ENCODE measurements at regions not wholly inside any gene's neighbourhood (a gene's known extent, or its start where the extent isn't known, plus 50 kb on each side); places are given as distances from the start of the nearest gene placed in this dataset.

DNA sequence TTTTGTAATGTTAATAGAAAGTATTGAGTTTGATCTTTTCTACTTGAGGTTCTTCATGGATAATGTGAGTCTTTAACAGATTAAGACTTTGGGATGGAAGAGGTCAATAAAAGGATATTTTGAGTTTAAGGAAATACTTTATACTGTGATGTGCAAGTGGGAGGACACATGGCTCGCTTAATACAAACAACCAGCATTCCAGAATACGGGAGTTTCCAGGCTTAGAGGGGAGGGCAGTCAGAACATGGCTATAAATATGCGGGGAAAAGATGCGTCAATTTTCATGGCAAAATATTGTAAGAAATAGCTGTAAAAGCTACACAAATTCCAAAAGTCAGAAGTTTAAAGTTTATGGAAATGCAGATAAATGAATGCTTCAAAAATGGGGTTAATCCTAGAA lies 192.3 kb downstream of the AASDH start:
- H3K9me3 ChIP-seq: no peaks in the 10 kb centered on the region
- H3K4me1 ChIP-seq: no peaks in the 10 kb centered on the region
- H3K4me3 ChIP-seq: no peak overlapping the region
- no peaks in the 10 kb centered on the region for H3K36me3 ChIP-seq
- no peak for DNase-seq
- no peaks in the 10 kb centered on the region for H3K27me3 ChIP-seq
- intact Hi-C loops (cut with DNase I; ENCODE audit: low total_unique reads): no loop called here
- TF ChIP-seq POLR2A (IDR thresholded peaks at IDR 0.05) (no peak), CTCF (IDR thresholded peaks at IDR 0.05) (no peak)
- H3K27ac ChIP-seq: no peak overlapping the region

DNA sequence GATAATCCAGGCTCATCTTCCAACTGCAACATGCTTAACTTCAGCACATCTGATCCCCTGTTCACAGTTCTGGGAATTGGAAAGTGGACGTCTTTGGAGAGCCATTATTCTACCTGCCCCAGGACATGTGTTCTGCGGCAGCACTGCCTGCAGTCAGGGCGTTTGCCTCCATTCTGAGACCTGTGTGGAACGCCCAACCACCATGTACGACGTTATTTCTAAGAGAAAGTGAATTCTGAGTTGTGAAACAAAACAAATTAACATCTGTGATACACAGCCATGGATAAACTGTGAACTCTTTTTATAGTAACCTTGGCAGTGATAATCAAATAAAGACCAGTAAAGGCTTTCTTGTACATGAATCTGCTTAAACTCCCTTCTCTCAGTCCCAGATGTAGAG lies 195.8 kb downstream of the AASDH start:
- Histone ChIP-seq H3K27me3 (no peaks in the 10 kb centered on the region), H3K9me3 (no peaks in the 10 kb centered on the region), H3K4me1 (no peaks in the 10 kb centered on the region), H3K27ac (no peak overlapping the region), H3K36me3 (no peaks in the 10 kb centered on the region), H3K4me3 (no peak overlapping the region)
- no peak for DNase-seq
- no peak for TF ChIP-seq CTCF (IDR thresholded peaks at IDR 0.05)
- no peak for TF ChIP-seq POLR2A (IDR thresholded peaks at IDR 0.05)
- intact Hi-C loops (cut with DNase I; ENCODE audit: low total_unique reads): no loop called here

- H3K4me1 ChIP-seq: no peaks in the 10 kb centered on the region
- H3K27me3 ChIP-seq: no peaks in the 10 kb centered on the region
- TF ChIP-seq POLR2A (IDR thresholded peaks at IDR 0.05) (no peak), CTCF (IDR thresholded peaks at IDR 0.05) (no peak)
- DNase-seq: no peak
- intact Hi-C loops (cut with DNase I; ENCODE audit: low total_unique reads): no loop called here
- H3K9me3 ChIP-seq: no peaks in the 10 kb centered on the region
- H3K4me3 ChIP-seq: no peak overlapping the region
- no peak overlapping the region for H3K27ac ChIP-seq
- no peaks in the 10 kb centered on the region for H3K36me3 ChIP-seq
Measured at GRCh38 chr4:56187688-56188087, 199.6 kb downstream of the AASDH start.

GRCh38 chr4:56186808-56187523 lies 200.3 kb downstream of the AASDH start:
- TF ChIP-seq CTCF (IDR thresholded peaks at IDR 0.05) (no peak), POLR2A (IDR thresholded peaks at IDR 0.05) (no peak)
- Histone ChIP-seq H3K27ac (no peak overlapping the region), H3K4me1 (no peaks in the 10 kb centered on the region), H3K27me3 (no peaks in the 10 kb centered on the region), H3K9me3 (no peaks in the 10 kb centered on the region), H3K36me3 (no peaks in the 10 kb centered on the region), H3K4me3 (no peak overlapping the region)
- no peak for DNase-seq
- intact Hi-C loops (cut with DNase I; ENCODE audit: low total_unique reads): no loop called here

DNA sequence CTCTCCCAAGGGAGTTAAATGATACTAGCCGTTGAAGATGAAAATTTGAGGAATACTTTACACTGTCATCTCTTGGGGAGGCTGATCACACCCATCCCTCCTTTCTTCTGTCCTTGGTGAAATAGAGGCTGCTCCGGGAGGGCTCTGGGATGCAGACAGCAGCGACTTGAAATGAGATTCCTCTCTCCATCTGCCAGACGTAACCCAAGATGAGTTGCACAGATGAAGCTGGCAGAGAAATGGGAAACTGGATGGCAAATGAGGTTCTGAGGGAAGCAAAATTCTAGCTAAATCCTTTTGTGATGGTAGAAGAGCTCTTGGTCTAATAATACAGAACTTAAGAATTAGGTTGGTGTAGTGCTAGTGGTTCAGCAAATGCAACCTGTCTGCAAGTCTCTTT lies 201.4 kb downstream of the AASDH start:
- no peak for DNase-seq
- intact Hi-C loops (cut with DNase I; ENCODE audit: low total_unique reads): no loop called here
- TF ChIP-seq CTCF (IDR thresholded peaks at IDR 0.05) (no peak), POLR2A (IDR thresholded peaks at IDR 0.05) (no peak)
- Histone ChIP-seq H3K4me3 (no peak overlapping the region), H3K36me3 (no peaks in the 10 kb centered on the region), H3K9me3 (no peaks in the 10 kb centered on the region), H3K27ac (no peak overlapping the region), H3K4me1 (no peaks in the 10 kb centered on the region), H3K27me3 (no peaks in the 10 kb centered on the region)

All from uterus (tissue), 3 donors.